ENCODE measurements at regions not wholly inside any gene's neighbourhood (a gene's known extent, or its start where the extent isn't known, plus 50 kb on each side); places are given as distances from the start of the nearest gene placed in this dataset.
"Not testable (repeated sequence)": the region's sequence is repeated elsewhere in the genome, so short reads cannot be mapped to it uniquely, and the experiment has no call there.

GRCh38 chr11:24225501-24225900 is 271.4 kb upstream of the LUZP2 start:
- no peak for DNase-seq

- no peak for DNase-seq
Measured at GRCh38 chr11:24226606-24227005, 270.2 kb upstream of the LUZP2 start.

- DNase-seq = no peak
Measured at GRCh38 chr11:24233041-24233440, 263.8 kb upstream of the LUZP2 start.

- DNase-seq = no peak
Measured at GRCh38 chr11:24234822-24235508, 261.9 kb upstream of the LUZP2 start.

DNA sequence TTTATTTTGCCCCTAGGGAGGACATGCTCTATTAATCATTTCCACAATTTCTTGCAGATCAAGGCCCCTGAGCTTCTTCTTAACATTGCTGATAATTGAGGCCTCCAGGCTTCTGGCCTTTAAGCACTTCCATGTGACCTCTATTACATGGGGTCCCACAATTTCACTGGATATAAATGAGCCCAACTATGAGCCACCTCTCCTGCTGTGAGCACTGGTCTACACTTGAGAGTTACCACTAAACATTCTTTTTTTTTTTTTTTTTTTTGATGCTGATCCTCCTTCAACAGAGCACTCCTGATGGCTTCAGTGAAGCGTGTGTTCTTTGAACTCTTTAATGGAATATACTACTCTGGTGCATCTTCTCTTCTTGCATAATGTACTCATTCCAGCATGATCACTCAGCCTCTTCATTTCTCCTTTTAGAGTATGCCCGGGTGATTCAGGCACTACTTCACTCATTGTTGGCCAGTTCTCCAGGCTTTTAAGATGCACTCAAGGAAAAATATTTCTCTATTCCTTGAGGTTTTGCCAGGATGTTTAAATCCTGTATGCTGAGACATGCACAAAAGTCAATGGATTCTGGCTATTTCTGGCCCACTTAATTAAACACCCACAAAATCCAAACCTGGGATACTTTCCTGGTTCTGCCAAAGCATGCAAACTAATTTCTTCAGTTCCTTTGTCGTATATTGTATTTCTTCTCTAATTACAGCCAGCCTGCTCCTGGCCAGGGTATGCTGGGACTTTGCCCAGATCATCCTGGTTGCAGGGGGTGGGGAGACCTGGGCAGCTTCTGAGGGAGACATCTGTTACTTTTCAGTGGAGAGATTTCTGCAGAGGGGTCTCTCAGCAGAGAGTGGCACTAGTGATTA is 257.8 kb upstream of the LUZP2 start:
- peak; percentile 71 for DNase-seq

DNA sequence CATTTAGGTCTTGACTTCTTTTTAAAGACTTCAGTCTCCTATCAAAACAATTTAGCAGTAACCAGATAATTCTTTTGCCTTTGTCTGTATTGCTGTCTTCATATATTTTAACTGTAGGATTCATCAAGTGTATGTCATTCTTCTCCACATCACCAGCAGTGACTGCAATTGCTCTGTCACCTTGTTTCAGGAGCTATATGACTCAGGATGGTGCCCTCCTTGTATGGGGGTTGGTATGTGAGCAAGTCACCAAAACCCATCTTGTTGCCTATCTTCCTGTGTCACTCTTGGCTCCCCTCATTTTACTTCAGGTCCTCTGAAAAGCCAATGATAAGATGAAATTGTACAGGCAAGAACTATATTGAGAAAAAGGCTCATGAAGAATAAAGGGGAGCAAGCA is 256.9 kb upstream of the LUZP2 start:
- no peak for DNase-seq

DNA sequence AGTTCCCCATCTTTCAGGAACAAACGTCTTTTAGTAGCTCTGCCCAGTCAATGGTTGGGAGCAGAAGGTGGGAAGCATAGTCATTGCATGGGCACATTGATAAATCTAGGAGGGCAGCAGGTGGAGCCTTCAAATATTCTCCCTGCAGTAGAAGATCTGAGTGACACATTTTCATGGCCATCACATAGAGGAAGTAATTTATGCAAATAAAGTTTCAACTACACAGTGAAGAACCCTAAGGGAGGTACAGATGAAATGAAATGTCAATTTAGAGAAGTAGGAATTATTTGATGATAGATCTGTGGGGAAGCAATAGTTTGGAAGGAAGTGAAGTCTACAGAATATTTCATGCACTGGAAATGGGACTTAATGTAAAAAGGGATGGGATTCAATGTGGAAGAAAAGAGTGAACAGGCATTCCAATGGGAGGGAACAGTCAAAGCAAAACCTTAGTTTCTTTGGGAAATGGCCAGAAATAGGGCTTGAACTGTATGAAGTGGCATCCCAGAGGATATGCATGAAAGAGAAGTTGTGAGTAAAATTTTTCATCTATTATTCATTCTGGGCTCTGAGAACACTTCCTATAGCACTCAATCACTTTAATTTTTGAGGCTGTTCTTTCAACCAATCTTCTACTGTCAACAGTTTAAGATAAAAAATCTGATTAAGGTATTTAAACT is 256.2 kb upstream of the LUZP2 start:
- no peak for DNase-seq

- no peak for DNase-seq
Measured at GRCh38 chr11:24246715-24247114, 250.1 kb upstream of the LUZP2 start.

GRCh38 chr11:24247846-24248245 is 249.0 kb upstream of the LUZP2 start:
- DNase-seq = no peak

DNA sequence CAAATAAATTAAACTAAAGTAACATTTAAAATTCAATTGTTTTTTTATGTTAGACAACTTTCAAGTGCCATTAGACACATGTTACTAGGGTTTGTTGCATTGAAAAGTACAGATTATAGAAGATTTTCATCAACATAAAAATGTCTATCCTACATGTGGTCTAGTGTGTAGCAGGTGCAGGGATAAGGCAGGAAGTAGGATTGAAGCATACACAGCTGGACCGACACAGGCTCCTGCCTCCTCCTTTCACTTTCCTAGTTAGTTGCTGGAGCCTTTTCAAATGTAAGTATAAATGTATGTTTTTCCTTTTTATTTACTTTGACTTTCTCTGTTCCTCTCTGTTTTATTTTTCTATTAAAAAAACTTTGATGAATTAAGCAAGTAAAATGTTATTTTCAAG is 246.9 kb upstream of the LUZP2 start:
- DNase-seq = no peak

- DNase-seq = no peak
Measured at GRCh38 chr11:24253237-24253760, 243.6 kb upstream of the LUZP2 start.

DNA sequence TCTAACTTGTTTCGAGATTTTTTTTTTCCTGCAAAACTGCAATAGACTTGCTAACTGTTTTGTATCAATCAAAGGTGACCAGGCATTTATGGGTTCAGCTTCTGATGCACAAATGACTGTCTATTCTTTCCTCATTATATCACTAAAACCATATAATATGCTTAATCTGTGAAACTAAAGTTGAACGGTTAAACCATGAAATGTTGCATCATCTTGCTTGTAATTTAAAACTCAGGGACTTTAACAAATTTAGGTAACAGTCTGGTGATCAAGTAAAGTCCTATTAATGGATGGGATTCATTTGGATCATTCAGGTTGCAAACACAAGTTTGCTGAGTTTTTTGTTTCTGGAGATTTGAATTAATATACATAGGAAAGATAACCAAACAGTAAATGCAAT is 232.0 kb upstream of the LUZP2 start:
- no peak for DNase-seq

GRCh38 chr11:24267014-24267413 is 229.8 kb upstream of the LUZP2 start:
- no peak for DNase-seq

GRCh38 chr11:24271798-24272197 is 225.1 kb upstream of the LUZP2 start:
- DNase-seq = no peak

- DNase-seq = not testable (repeated sequence)
Measured at GRCh38 chr11:24274214-24274781, 222.6 kb upstream of the LUZP2 start.

- DNase-seq = no peak
Measured at GRCh38 chr11:24286238-24286637, 210.6 kb upstream of the LUZP2 start.

DNA sequence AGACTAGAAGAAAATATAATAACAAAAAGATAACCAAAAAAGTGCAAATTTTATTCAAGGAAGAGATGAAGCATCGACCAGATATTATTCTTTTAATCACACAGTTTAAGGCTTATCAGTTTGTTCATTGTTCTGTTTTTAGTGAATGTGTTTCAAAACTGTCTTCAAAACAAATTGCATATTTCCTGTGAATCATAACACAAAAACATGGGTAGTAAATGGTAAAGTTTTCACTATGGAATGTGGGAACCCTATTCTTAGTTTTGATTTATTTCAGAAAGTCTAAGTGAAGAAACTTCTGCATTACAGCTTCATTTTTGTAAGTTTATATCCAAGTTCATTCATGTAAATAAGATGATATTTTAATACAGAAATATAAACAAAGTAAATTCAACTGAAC is 207.6 kb upstream of the LUZP2 start:
- no peak for DNase-seq

- no peak for DNase-seq
Measured at GRCh38 chr11:24293964-24294363, 202.9 kb upstream of the LUZP2 start.

- DNase-seq = no peak
Measured at GRCh38 chr11:24295360-24295759, 201.5 kb upstream of the LUZP2 start.

- DNase-seq = no peak
Measured at GRCh38 chr11:24297461-24297860, 199.4 kb upstream of the LUZP2 start.

DNA sequence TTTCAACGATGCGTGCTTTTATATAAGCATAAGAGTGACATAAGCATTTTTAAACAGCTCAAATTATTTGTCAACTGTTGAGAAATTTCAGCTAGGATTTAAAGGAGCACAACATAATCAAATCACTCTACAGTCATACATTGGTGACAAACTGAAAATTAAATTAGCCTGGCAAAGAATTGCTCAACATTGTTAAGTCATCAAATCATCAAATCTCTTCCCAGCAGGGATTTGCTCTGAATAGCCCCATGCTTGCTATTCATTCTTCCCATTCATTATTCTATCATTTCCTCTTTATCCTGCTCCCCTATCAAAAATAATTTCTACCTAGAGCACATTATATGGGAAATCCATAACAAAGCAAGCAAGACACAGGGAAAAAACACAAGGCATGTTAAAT is 198.7 kb upstream of the LUZP2 start:
- DNase-seq = no peak

- no peak for DNase-seq
Measured at GRCh38 chr11:24311974-24312373, 184.9 kb upstream of the LUZP2 start.
